Thyroid gland (tissue), 4 donors: ENCODE measurements at regions not wholly inside any gene's neighbourhood (a gene's known extent, or its start where the extent isn't known, plus 50 kb on each side); places are given as distances from the start of the nearest gene placed in this dataset.

ENCODE experiments used
- POLR2A ChIP-seq, 2 donors: fragments of 450-650 bp; IDR thresholded peaks; one replicate each; pipeline ENCODE4 v1.6.1; 2017; ENCODE audit warnings: antibody characterized with exemption in 2 of 2, mild to moderate bottlenecking in 2 of 2, moderate library complexity in 1 of 2
- TF ChIP-seq, protein P1 (sequence below), 6 experiments: fragments of 200-600 bp in 3 of 6; fragments of 450-650 bp in 3 of 6; sonication (generic) in 3 of 6; IDR thresholded peaks; one replicate each; pipeline ENCODE4 v1.5.1; 2016 to 2019; ENCODE audit warnings: antibody characterized with exemption in 6 of 6, mild to moderate bottlenecking in 2 of 6, inconsistent platforms in 1 of 6, moderate library complexity in 1 of 6

DNA sequence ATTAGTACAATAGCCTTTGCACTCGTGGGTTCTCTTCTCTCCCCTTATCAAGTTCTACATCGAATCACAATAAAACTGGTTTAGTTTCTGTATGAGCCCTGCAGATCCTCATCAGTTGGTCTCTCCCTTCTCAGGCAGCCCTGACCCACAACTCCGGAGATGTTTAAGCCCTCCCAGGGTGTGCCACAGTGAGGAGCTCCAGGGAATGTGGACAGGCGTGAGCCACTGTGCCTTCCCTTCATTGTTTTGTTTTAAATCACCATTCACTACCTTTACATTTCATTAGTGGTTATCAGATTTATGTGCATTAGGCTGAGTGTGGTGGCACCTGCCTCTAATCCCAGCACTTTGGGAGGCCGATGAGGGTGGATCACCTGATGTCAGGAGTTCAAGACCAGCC, 133.2 kb downstream of the LARP7 start:
- TF ChIP-seq, protein P1, sequence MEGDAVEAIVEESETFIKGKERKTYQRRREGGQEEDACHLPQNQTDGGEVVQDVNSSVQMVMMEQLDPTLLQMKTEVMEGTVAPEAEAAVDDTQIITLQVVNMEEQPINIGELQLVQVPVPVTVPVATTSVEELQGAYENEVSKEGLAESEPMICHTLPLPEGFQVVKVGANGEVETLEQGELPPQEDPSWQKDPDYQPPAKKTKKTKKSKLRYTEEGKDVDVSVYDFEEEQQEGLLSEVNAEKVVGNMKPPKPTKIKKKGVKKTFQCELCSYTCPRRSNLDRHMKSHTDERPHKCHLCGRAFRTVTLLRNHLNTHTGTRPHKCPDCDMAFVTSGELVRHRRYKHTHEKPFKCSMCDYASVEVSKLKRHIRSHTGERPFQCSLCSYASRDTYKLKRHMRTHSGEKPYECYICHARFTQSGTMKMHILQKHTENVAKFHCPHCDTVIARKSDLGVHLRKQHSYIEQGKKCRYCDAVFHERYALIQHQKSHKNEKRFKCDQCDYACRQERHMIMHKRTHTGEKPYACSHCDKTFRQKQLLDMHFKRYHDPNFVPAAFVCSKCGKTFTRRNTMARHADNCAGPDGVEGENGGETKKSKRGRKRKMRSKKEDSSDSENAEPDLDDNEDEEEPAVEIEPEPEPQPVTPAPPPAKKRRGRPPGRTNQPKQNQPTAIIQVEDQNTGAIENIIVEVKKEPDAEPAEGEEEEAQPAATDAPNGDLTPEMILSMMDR (IDR thresholded peaks at IDR 0.05) = no peak
- no peak for TF ChIP-seq POLR2A (IDR thresholded peaks at IDR 0.05)
